Fibroblast of peridontal ligament (primary cell): ENCODE measurements at regions not wholly inside any gene's neighbourhood (a gene's known extent, or its start where the extent isn't known, plus 50 kb on each side); places are given as distances from the start of the nearest gene placed in this dataset.

Source experiments
- DNase-seq: peaks from one replicate; pipeline ENCODE4 v3.0.0-alpha.2; 2010; ENCODE audit errors: extremely low read depth

- no peak for DNase-seq
Observed at GRCh38 chr6:43983191-43983590, 144.1 kb downstream of the MRPL14 start.

GRCh38 chr6:43982084-43982625, 145.1 kb downstream of the MRPL14 start:
- DNase-seq: no peak

- DNase-seq: no peak
Observed at GRCh38 chr6:43981363-43981990, 145.8 kb downstream of the MRPL14 start.

- DNase-seq: no peak
Observed at GRCh38 chr6:43980004-43980795, 147.1 kb downstream of the MRPL14 start.

- DNase-seq: no peak
Observed at GRCh38 chr6:43979525-43979924, 147.7 kb downstream of the MRPL14 start.

- DNase-seq: peak; percentile 58
Observed at GRCh38 chr6:43978473-43979346, 148.5 kb downstream of the MRPL14 start.

- DNase-seq: peak; percentile 27
Observed at GRCh38 chr6:43977404-43978111, 149.7 kb downstream of the MRPL14 start.

GRCh38 chr6:43976706-43977403, 150.4 kb downstream of the MRPL14 start:
- DNase-seq: peak; percentile 32

- DNase-seq: peak; percentile 24
Observed at GRCh38 chr6:43974643-43975230, 152.5 kb downstream of the MRPL14 start.

GRCh38 chr6:43973357-43973756, 153.9 kb downstream of the MRPL14 start:
- DNase-seq: no peak

GRCh38 chr6:43972913-43973300, 154.3 kb downstream of the MRPL14 start:
- DNase-seq: peak; percentile 95

GRCh38 chr6:43972179-43972912, 154.9 kb downstream of the MRPL14 start:
- peak; percentile 23 for DNase-seq

GRCh38 chr6:43971776-43972126, 155.5 kb downstream of the MRPL14 start:
- no peak for DNase-seq

- DNase-seq: no peak
Observed at GRCh38 chr6:43970913-43971775, 156.1 kb downstream of the MRPL14 start.

- no peak for DNase-seq
Observed at GRCh38 chr6:43970068-43970912, 157.0 kb downstream of the MRPL14 start.

GRCh38 chr6:43969158-43969981, 157.9 kb downstream of the MRPL14 start:
- no peak for DNase-seq
